GM18505 (cell line): ENCODE measurements at regions not wholly inside any gene's neighbourhood (a gene's known extent, or its start where the extent isn't known, plus 50 kb on each side); places are given as distances from the start of the nearest gene placed in this dataset.

Experiments
- ATAC-seq: cut with Tn5 transposase; IDR thresholded peaks from one replicate; pipeline ENCODE4 v1.9.1; 2021; ENCODE audit not compliant: unreplicated experiment
- POLR2A ChIP-seq: IDR thresholded peaks from 4 replicates; pipeline ENCODE4 v1.6.1; 2011; ENCODE audit warnings: borderline replicate concordance; ENCODE audit not compliant: insufficient read depth, insufficient read length; ENCODE audit errors: extremely low read depth

DNA sequence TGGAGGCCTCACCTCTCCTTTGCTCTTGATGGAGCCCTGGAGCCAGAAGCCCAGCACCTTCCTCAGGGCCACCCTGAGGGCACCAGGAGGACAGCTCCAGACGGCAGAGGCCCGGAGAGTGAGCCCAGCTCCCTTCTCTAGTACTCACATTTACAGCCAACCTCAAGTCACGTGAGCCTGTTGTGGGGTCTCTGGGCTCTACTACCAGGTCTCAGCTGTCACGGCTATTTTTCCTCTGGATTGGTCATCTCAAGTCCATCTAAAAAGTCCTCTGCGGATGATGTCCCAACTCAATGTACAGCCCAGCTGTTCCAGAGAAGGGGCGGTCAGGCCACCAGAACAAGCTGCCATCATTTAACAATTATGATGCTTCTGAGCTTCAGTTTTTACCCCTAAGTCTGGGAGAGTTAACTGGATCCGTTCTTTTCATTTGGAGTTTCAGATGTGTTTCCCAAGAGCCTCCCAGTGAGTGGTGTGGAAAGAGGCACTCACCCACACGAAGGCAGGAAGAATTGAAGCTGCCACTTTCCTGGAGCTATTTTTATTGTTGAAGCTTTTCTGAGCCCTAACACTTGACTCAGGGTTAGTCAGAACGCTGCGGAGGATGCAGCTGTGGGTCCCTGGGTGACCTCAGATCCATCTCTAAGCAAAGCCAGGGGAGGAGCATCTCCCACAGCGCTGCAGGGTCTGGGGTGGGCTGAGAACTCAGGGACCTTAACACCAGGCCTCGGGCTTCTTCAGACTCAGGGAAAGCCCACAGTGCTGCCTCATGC is 143.5 kb upstream of the UBL3 start:
- TF ChIP-seq POLR2A, result no peak
- no peak for ATAC-seq

DNA sequence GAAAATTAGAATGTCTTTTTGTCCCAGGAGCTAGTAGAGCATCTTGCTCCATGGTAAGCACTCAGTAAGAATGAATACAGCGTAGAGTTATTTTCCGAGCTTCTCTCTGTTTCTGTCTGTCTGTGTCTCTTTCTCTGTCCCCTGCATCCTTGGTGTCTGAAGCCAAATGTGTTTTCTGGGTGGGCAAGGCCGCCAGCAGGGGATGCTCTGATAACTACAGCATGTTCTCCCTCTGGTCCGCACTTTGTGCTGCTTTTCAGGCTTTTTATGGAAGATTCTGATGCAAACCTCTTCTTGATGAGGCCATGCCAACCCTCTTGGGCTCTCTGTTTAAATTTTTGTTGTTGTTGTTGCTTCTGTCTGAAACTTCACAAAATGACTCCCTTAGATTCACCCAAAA is 142.8 kb upstream of the UBL3 start:
- TF ChIP-seq POLR2A, result no peak
- no peak for ATAC-seq

DNA sequence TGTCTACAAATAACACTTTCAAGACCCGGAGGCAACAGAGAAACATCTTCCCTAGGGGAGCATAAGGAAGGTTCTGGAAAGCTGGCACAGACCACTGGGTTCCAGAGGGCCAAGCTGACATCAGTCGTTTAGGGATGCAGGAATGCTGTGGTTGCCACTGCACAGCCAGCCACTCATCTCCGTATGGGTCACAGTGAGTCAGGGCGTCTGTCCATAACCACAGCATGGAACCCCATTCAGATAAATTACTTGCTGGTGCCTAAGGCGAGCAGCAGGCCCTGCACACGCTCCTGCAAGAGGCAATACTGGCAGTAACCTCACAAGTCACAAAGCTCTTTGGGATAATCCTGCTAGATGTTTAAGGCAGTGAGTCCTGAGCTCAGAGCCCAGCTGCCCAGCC is 140.9 kb upstream of the UBL3 start:
- no peak for ATAC-seq
- TF ChIP-seq POLR2A, result no peak

DNA sequence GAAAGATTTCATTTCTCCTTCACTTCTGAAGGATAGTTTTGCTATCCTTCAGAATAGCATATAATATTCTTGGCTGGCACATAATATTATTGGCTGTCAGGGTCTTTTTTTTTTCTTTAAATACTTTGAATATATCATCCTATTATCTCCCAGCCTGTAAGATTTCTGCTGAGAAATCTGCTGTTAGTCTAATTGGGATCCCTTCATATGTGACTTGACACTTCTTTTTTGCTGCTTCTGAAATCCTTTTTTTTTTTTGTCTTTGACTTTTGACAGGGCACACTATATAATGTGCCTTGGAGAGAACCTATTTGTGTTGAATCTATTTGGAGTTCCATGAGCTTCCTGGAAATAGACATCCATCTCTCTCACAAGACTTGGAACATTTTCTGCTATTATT is 136.9 kb upstream of the UBL3 start:
- TF ChIP-seq POLR2A, result no peak
- no peak for ATAC-seq

DNA sequence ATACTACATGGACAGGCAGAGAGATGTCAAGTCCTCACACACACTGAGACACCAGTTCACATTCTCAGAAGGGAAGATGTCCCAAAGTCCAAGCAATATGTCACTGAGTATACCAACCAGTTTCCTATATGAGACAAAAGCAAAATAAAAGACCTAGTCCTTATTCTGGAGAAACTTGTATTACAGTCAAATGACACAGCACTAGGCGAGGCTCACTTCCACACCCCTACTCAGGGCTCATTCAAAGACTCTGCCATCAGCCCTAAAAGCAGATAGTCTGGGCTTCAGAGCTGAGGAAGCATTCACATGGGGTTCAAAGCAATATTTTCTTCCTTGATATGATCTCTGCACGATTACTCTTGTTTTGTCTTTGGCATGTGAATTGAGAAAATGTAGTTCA is 129.9 kb upstream of the UBL3 start:
- ATAC-seq, result no peak
- TF ChIP-seq POLR2A, result no peak

GRCh38 chr13:29978211-29978610 is 127.8 kb upstream of the UBL3 start:
- no peak for ATAC-seq
- TF ChIP-seq POLR2A, result no peak

- no peak for TF ChIP-seq POLR2A
- no peak for ATAC-seq
Measured at GRCh38 chr13:29977476-29978120, 127.2 kb upstream of the UBL3 start.

- ATAC-seq, result no peak
- no peak for TF ChIP-seq POLR2A
Measured at GRCh38 chr13:29976535-29976934, 126.1 kb upstream of the UBL3 start.

- ATAC-seq, result no peak
Measured at GRCh38 chr13:29975283-29975682, 124.9 kb upstream of the UBL3 start.

DNA sequence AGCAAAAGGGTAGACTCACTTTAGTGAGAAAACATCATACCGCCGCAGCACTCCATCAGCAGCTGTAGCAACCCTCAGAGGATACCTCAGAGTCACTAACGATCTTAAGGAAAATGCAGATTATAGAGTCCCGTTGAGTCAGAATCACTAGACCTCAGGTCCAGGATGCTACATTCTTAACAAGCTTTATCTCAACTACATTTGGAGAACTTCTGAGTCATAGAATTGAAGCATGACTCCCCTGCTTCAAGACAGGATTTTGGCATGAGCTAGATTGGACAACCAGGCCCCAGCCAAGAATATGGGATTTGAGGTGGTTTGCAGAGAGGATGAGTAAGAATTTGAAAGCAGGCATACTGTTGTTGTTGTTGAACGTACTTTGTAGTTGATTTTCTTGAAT is 118.9 kb upstream of the UBL3 start:
- no peak for ATAC-seq
- TF ChIP-seq POLR2A, result no peak

More at GRCh38 chr13:29975283-29975682, 124.9 kb upstream of the UBL3 start:
- no peak for TF ChIP-seq POLR2A

DNA sequence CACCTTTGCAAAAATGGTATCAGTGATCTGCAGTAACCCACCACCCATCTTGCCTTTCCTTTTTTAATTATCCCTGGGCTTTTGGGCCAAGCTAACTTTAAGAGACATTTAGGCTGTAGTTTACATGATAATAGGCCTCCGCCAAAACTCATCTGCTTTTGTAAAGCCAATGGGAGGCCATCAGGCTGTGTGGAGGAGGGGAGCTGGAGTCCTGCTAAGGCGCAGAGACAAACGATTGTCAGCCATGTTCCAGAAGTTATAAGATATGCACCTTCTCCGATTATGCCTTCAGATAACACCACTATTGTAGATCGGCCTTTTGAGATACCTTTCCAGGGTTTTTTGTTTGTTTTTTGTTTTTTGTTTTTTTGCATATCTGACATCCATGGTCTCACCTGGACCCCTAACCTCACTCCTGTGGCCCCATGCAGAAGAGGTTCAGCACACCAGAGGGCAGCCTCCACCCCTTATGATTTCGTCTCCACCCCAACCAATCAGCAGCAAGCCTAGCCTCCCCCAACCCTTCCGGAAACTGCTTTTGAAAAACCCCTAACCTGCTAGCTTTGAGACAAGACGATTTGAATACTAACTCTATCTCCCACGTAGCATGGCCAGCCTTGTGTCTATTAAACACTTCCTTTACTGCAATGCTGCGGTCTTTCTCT is 113.9 kb upstream of the UBL3 start:
- no peak for TF ChIP-seq POLR2A
- ATAC-seq, result no peak

- TF ChIP-seq POLR2A, result no peak
- no peak for ATAC-seq
Measured at GRCh38 chr13:29963089-29963488, 112.7 kb upstream of the UBL3 start.

DNA sequence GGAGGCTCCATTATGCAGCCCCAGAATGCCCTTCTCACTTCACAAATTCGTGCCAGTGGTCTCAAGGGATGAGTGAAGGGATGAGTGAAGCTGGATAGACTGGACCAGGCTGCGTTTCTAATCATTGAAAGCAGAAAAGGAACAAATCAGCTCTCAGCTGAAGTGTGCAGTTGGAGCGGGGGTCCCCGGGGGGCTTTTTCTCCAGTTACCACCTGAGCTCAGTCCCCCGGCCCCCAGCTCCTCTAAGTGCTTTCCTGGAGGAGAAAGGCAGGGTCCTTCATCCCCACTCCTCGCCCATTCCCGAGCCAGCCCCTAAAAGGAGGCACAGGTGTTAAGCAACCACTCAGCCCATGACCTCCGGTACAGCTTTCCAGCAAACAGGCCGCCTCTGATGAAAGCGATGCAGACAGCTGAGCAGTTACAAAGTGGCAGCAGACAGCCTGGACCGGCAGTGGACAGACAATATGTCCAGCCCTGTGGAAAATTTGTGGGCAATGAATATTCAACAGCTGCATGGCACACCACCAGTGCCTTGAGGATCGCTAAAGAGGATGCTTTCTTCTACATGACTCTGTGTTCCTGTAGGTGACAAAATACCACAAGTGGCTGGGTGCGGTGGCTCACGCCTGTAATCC is 110.7 kb upstream of the UBL3 start:
- no peak for TF ChIP-seq POLR2A
- ATAC-seq, result no peak

GRCh38 chr13:29959603-29960002 is 109.2 kb upstream of the UBL3 start:
- TF ChIP-seq POLR2A, result no peak
- no peak for ATAC-seq

GRCh38 chr13:29959086-29959485 is 108.7 kb upstream of the UBL3 start:
- ATAC-seq, result no peak
- TF ChIP-seq POLR2A, result no peak
